ENCODE measurements at regions not wholly inside any gene's neighbourhood (a gene's known extent, or its start where the extent isn't known, plus 50 kb on each side); places are given as distances from the start of the nearest gene placed in this dataset.

GRCh38 chr6:138609801-138610430, 110.6 kb upstream of the NHSL1 start (continued):
- no peak for TF ChIP-seq ZNF446 (CRISPR knock-in tag; IDR thresholded peaks at IDR 0.05)
- 0 out of 2 replicates have a peak, but pooled peaks have one; percentile 44 for TF ChIP-seq ZMYM4 (CRISPR knock-in tag; IDR thresholded peaks at IDR 0.05)
- TF ChIP-seq DMAP1 (CRISPR knock-in tag; IDR thresholded peaks at IDR 0.05): no peak
- no peak for TF ChIP-seq ZSCAN9 (CRISPR knock-in tag; IDR thresholded peaks at IDR 0.05; ENCODE audit: borderline replicate concordance)
- TF ChIP-seq ATF2 (CRISPR knock-in tag; IDR thresholded peaks at IDR 0.05): no peak
- no peak for TF ChIP-seq ZNF839 (CRISPR knock-in tag; IDR thresholded peaks at IDR 0.05; ENCODE audit: borderline replicate concordance)
- TF ChIP-seq SOX5 (CRISPR knock-in tag; IDR thresholded peaks at IDR 0.05; ENCODE audit: borderline replicate concordance): peak; percentile 80; the same call in 1 of the 2 replicates
- no peak for TF ChIP-seq NFE2 (CRISPR knock-in tag; IDR thresholded peaks at IDR 0.05)
- TF ChIP-seq HMG20A (CRISPR knock-in tag; IDR thresholded peaks at IDR 0.05; ENCODE audit: borderline replicate concordance): no peak; the same call in 1 of the 2 replicates
- TF ChIP-seq CCDC6 (CRISPR knock-in tag; IDR thresholded peaks at IDR 0.05): no peak
- peak; percentile 81 for TF ChIP-seq ZNF205 (CRISPR knock-in tag; IDR thresholded peaks at IDR 0.05)
- TF ChIP-seq YEATS4 (CRISPR knock-in tag; IDR thresholded peaks at IDR 0.05; ENCODE audit: borderline replicate concordance): no peak
- TF ChIP-seq ZNF709 (CRISPR knock-in tag; IDR thresholded peaks at IDR 0.05): no peak
- no peak for TF ChIP-seq RERE (CRISPR knock-in tag; IDR thresholded peaks at IDR 0.05; ENCODE audit: low read depth)
- no peak for TF ChIP-seq FOXA1 (IDR thresholded peaks at IDR 0.05)
- TF ChIP-seq FOXA1 (CRISPR knock-in tag; IDR thresholded peaks at IDR 0.05): no peak
- TF ChIP-seq POGZ (CRISPR knock-in tag; IDR thresholded peaks at IDR 0.05): peak; percentile 57
- TF ChIP-seq PHF8 (CRISPR knock-in tag; IDR thresholded peaks at IDR 0.05): no peak
- no peak for TF ChIP-seq ZHX2 (IDR thresholded peaks at IDR 0.05; ENCODE audit: low read depth)
- no peak for TF ChIP-seq ZHX2 (CRISPR knock-in tag; IDR thresholded peaks at IDR 0.05; ENCODE audit: borderline replicate concordance)
